Mesothelial cell of epicardium (in vitro differentiated cells): ENCODE measurements at regions not wholly inside any gene's neighbourhood (a gene's known extent, or its start where the extent isn't known, plus 50 kb on each side); places are given as distances from the start of the nearest gene placed in this dataset.

ENCODE experiments used
- DNase-seq, 2 experiments: peaks; one replicate each; pipeline ENCODE4 v3.0.0; 2021; ENCODE audit warnings: low spot score in 2 of 2; ENCODE audit not compliant: unreplicated experiment in 2 of 2
- H3K27ac Mint-ChIP-seq: 2 replicates; pipeline ENCODE4 v1.8.0; 2021; ENCODE audit warnings: mixed read lengths
- H3K27me3 Mint-ChIP-seq: 2 replicates; pipeline ENCODE4 v1.8.0; 2021; ENCODE audit warnings: low read depth, mixed read lengths
- H3K36me3 Mint-ChIP-seq: 2 replicates; pipeline ENCODE4 v1.8.0; 2021; ENCODE audit warnings: mixed read lengths
- H3K4me1 Mint-ChIP-seq: 2 replicates; pipeline ENCODE4 v1.8.0; 2021; ENCODE audit warnings: mixed read lengths
- H3K4me3 Mint-ChIP-seq: 2 replicates; pipeline ENCODE4 v1.8.0; 2021; ENCODE audit warnings: mild to moderate bottlenecking, moderate library complexity, mixed read lengths
- H3K9me3 Mint-ChIP-seq: 2 replicates; pipeline ENCODE4 v1.8.0; 2021; ENCODE audit warnings: mixed read lengths
- TF ChIP-seq, protein P1 (sequence below): fragments of 200-600 bp; sonication (generic); IDR thresholded peaks from one replicate; pipeline ENCODE4 v1.5.0; 2021; ENCODE audit warnings: antibody characterized with exemption; ENCODE audit not compliant: unreplicated experiment

- TF ChIP-seq, protein P1, sequence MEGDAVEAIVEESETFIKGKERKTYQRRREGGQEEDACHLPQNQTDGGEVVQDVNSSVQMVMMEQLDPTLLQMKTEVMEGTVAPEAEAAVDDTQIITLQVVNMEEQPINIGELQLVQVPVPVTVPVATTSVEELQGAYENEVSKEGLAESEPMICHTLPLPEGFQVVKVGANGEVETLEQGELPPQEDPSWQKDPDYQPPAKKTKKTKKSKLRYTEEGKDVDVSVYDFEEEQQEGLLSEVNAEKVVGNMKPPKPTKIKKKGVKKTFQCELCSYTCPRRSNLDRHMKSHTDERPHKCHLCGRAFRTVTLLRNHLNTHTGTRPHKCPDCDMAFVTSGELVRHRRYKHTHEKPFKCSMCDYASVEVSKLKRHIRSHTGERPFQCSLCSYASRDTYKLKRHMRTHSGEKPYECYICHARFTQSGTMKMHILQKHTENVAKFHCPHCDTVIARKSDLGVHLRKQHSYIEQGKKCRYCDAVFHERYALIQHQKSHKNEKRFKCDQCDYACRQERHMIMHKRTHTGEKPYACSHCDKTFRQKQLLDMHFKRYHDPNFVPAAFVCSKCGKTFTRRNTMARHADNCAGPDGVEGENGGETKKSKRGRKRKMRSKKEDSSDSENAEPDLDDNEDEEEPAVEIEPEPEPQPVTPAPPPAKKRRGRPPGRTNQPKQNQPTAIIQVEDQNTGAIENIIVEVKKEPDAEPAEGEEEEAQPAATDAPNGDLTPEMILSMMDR, result no peak
- no peak for DNase-seq
- Mint-ChIP-seq H3K36me3 (no peaks in the 10 kb centered on the region), H3K4me3 (no peak overlapping the region), H3K27ac (no peak overlapping the region), H3K4me1 (no peaks in the 10 kb centered on the region), H3K9me3 (peaks cover 25% of the 10 kb centered on the region), H3K27me3 (no peaks in the 10 kb centered on the region)
Observed at GRCh38 chr4:44046491-44046890, 402.1 kb downstream of the KCTD8 start.

GRCh38 chr4:44056721-44057151 is 391.9 kb downstream of the KCTD8 start:
- TF ChIP-seq, protein P1, result no peak
- H3K4me3 Mint-ChIP-seq, result no peak overlapping the region
- no peaks in the 10 kb centered on the region for H3K36me3 Mint-ChIP-seq
- H3K27ac Mint-ChIP-seq, result peak overlapping the region; percentile 10
- no peaks in the 10 kb centered on the region for H3K9me3 Mint-ChIP-seq
- DNase-seq, result no peak
- H3K4me1 Mint-ChIP-seq, result peaks cover 7% of the 10 kb centered on the region
- peaks cover 4% of the 10 kb centered on the region for H3K27me3 Mint-ChIP-seq

GRCh38 chr4:44070843-44071242 is 377.8 kb downstream of the KCTD8 start:
- no peaks in the 10 kb centered on the region for H3K36me3 Mint-ChIP-seq
- TF ChIP-seq, protein P1, result no peak
- peaks cover 15% of the 10 kb centered on the region for H3K9me3 Mint-ChIP-seq
- H3K4me3 Mint-ChIP-seq, result no peak overlapping the region
- H3K27me3 Mint-ChIP-seq, result no peaks in the 10 kb centered on the region
- DNase-seq, result no peak
- H3K27ac Mint-ChIP-seq, result no peak overlapping the region
- H3K4me1 Mint-ChIP-seq, result peaks cover 10% of the 10 kb centered on the region

GRCh38 chr4:44071959-44072955 is 376.4 kb downstream of the KCTD8 start:
- Mint-ChIP-seq H3K4me1 (peaks cover 10% of the 10 kb centered on the region), H3K27me3 (no peaks in the 10 kb centered on the region), H3K9me3 (peaks cover 15% of the 10 kb centered on the region), H3K27ac (no peak overlapping the region), H3K36me3 (no peaks in the 10 kb centered on the region), H3K4me3 (no peak overlapping the region)
- TF ChIP-seq, protein P1, result no peak
- no peak for DNase-seq

DNA sequence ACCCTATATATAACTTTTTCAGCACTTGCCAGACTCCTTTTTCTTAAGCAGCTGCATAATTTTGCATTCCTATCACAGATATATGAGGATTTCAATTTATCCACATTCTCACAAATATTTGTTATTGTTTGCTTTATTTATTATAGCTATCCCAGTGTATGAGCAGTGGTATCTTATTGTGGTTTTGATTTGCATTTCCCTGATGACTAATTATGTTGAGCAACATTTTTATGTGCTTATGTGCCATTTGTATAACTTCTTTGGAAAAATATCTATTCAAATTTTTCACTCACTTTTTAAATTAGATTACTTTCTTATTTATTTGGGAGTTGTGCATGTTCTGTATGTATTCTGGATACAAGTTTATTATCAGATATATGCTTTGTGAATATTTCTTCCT is 361.9 kb downstream of the KCTD8 start:
- TF ChIP-seq, protein P1, result no peak
- no peaks in the 10 kb centered on the region for H3K4me1 Mint-ChIP-seq
- H3K36me3 Mint-ChIP-seq, result no peaks in the 10 kb centered on the region
- no peak overlapping the region for H3K27ac Mint-ChIP-seq
- H3K4me3 Mint-ChIP-seq, result no peak overlapping the region
- no peaks in the 10 kb centered on the region for H3K27me3 Mint-ChIP-seq
- DNase-seq, result no peak
- peaks cover 10% of the 10 kb centered on the region for H3K9me3 Mint-ChIP-seq
